ENCODE measurements at regions not wholly inside any gene's neighbourhood (a gene's known extent, or its start where the extent isn't known, plus 50 kb on each side); places are given as distances from the start of the nearest gene placed in this dataset.
"Not testable (repeated sequence)": the region's sequence is repeated elsewhere in the genome, so short reads cannot be mapped to it uniquely, and the experiment has no call there.

GRCh38 chr17:59493867-59494266 is 71.5 kb upstream of the DHX40 start:
- no peak for DNase-seq (ENCODE audit: insufficient read length, low spot score)
- no peak for FAIRE-seq

DNA sequence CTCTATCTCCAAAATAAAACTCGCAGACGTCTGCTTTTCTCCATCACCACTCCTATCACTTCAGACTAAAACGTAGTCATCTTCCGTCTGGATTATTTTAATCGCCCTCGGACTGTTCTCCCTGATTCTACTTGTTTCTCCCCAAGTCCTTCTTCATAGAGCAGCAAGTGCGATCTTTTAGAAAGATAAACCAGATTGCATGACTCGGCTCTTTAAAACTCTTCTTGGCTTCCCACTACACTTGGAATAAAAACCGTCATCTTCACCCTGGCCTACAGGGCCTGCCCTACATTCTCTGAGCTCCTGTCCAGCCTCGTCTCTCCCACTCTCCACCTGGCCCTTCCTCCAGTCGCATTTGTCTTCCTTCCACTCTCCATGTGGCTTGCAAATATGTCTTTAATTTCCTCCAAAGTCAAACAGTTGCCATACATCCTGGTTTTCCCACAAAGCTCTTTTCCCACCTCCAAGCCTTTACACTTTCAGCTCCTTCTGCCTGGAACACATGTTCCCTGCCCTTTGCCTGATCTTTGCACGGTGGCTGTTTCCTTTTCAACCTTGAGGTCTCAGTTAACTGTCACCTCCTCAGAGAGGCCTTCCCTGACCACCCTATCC is 70.5 kb upstream of the DHX40 start:
- FAIRE-seq (peak; percentile 48), DNase-seq (ENCODE audit: insufficient read length, low spot score) (no peak)

- FAIRE-seq: no peak
- DNase-seq (ENCODE audit: insufficient read length, low spot score): no peak
Measured at GRCh38 chr17:59496178-59496577, 69.2 kb upstream of the DHX40 start.

GRCh38 chr17:59498530-59499307 is 66.7 kb upstream of the DHX40 start:
- no peak for DNase-seq (ENCODE audit: insufficient read length, low spot score)
- FAIRE-seq: peak; percentile 23

- DNase-seq (ENCODE audit: insufficient read length, low spot score); FAIRE-seq: not testable (repeated sequence)
Measured at GRCh38 chr17:59500086-59500655, 65.2 kb upstream of the DHX40 start.

DNA sequence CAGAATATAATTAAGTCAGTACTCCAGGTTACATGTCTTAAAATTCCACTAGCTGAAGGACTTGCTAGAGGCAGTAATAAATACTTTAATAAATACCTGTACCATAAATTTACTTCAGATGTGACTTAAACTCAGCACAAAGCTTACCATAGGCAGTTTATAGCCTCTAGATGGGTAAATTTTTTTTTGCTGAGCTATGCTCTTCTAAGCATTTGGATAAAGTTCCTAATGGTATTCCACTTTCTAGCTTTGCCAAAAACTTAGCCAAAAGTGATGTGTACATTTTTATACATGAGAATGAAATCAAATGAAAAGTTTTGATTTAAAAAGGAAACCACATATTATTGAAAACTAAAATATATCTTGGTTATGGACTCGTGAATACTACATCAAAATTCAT is 63.7 kb upstream of the DHX40 start:
- DNase-seq (ENCODE audit: insufficient read length, low spot score) (no peak), FAIRE-seq (no peak)

DNA sequence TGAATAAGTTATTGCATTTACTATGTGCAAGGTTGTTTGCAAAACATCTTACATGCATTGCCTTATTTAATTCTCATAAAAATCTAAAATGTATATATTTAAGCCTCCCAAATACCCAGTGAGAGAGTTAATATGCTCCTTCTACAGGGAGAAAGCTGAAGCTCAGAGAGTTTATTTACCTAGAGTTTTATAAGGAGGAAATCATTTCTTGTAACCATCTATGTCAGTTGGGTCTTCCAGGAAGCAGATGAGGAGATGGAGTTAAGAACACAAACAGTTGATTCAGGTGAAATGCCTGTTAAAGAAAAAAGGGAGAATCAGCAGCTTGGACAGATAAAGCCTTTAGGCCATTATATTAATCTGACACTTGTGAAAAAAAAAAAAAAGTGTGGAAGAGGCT is 62.6 kb upstream of the DHX40 start:
- no peak for DNase-seq (ENCODE audit: insufficient read length, low spot score)
- FAIRE-seq: no peak

DNA sequence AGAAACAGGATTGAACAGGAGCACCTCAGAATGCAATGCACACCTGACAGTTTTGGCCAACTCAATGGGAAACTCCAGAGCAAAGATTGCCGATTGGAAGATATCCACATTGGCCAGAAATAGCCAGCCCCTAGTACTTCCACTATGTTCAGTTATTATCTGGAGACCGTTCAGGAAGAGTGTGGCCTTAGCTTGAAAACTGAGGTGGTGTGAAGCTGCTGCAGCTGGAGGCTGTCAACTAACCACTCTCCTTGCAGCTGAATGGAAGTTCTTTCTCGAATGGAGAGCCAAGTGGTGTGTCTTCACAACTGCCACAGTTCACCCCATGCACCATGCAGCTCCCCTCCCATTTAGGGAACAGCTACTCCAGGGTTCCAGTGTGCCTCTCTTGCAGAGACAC is 61.9 kb upstream of the DHX40 start:
- FAIRE-seq (no peak), DNase-seq (ENCODE audit: insufficient read length, low spot score) (no peak)

GRCh38 chr17:59504821-59505220 is 60.6 kb upstream of the DHX40 start:
- FAIRE-seq: no peak

GRCh38 chr17:59505610-59506276 is 59.7 kb upstream of the DHX40 start:
- peak; percentile 85 for FAIRE-seq
- no peak for DNase-seq (ENCODE audit: insufficient read length, low spot score)

More at GRCh38 chr17:59504821-59505220, 60.6 kb upstream of the DHX40 start:
- no peak for DNase-seq (ENCODE audit: insufficient read length, low spot score)

GRCh38 chr17:59506894-59507726 is 58.3 kb upstream of the DHX40 start:
- DNase-seq (ENCODE audit: insufficient read length, low spot score): no peak
- FAIRE-seq: peak; percentile 46

- peak; percentile 82 for FAIRE-seq
- DNase-seq (ENCODE audit: insufficient read length, low spot score): no peak
Measured at GRCh38 chr17:59508999-59509625, 56.3 kb upstream of the DHX40 start.

DNA sequence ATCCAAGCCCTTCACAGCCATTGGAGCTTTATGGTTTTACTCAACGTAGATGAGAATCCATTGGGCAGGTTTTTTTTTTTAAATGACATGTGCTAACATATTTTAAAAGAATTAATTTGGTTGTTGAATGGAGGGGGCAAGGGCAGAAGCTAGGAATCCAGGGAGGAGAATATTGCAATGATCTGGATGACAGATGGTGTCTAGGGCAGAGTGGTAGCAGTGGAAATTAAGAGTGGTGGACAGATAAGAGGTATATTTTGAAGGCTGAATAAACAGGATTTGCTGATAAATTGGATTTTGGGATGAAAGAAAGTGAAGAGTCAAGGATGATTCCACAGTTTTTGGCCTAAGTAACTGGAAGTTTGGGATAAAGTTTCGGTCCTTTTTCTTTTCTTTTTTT is 54.8 kb upstream of the DHX40 start:
- DNase-seq (ENCODE audit: insufficient read length, low spot score) (no peak), FAIRE-seq (no peak)

GRCh38 chr17:59511726-59512125 is 53.7 kb upstream of the DHX40 start:
- FAIRE-seq (no peak), DNase-seq (ENCODE audit: insufficient read length, low spot score) (no peak)

- no peak for DNase-seq (ENCODE audit: insufficient read length, low spot score)
- no peak for FAIRE-seq
Measured at GRCh38 chr17:59512844-59513385, 52.5 kb upstream of the DHX40 start.

DNA sequence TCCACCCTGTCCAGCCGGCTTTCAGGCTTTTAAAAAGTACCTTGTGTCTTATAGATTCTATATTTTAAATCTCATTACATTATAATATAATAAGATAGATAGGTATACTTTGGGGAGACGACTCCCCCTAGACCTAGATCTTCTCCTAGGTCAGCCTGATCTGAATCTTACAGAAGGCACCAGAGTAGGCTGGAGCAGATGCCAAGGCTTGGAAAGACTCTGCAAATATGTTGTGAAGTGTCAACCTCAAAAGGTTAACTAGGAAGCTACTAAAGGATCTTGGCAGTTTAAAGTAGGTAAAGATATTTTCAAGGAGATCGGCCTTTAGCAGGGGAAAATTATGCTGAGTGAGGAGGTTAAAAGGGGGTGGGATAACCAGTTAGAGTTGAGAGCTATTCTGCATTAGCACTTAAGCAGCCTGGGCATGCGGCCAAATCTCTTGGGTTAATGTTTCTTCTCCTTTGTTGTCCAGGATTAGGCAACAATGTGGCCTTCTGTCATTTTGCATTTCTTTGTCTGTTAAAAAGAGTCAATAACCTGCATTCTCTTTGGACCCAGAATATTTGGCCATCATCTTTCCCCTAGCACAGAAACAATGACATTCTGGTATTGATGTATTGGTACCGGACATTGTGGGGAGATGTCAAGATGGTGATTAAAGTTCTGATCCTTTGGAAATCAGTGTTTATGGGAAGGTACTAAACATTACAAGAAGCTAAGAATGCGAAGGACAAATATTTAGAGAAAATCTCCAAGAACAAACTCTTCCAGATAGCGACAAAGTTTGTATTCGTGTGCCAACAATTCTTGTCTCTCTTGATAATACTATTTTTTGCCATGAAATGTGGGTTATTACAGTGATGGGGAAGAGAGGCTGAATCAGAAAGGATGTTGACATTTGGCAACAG is 51.2 kb upstream of the DHX40 start:
- no peak for DNase-seq (ENCODE audit: insufficient read length, low spot score)
- FAIRE-seq: peak; percentile 77

All from HTR-8/SVneo (cell line).